CD4-positive, alpha-beta memory T cell (primary cell): ENCODE measurements at regions not wholly inside any gene's neighbourhood (a gene's known extent, or its start where the extent isn't known, plus 50 kb on each side); places are given as distances from the start of the nearest gene placed in this dataset.
A peak's percentile ranks its signal among the peaks of the same experiment; 100 is the strongest.
"Not testable (repeated sequence)": the region's sequence is repeated elsewhere in the genome, so short reads cannot be mapped to it uniquely, and the experiment has no call there.

Source experiments
- CTCF ChIA-PET: fragments of 350-600 bp; sonication (Branson Sonifier 250); formaldehyde crosslinking; loops from one replicate; lab custom pipeline; 2021; ENCODE audit warnings: inconsistent platforms; ENCODE audit not compliant: partially characterized antibody; lab: Charles Lee
- POLR2A ChIA-PET: fragments of 350-600 bp; sonication (Branson Sonifier 250); formaldehyde crosslinking; loops from one replicate; lab custom pipeline; 2021; ENCODE audit not compliant: partially characterized antibody; lab: Charles Lee
- DNase-seq, 5 donors: peaks; one replicate each; pipeline versions ENCODE4 v3.0.0 to v3.0.0-alpha.2; 2020 to 2022; ENCODE audit warnings: mixed read lengths in 1 of 5
- H3K27ac ChIP-seq: one replicate; pipeline ENCODE4 v1.7.0; 2013; ENCODE audit warnings: low read depth, low read length
- H3K27me3 ChIP-seq: 2 replicates; pipeline ENCODE4 v1.7.0; 2013; ENCODE audit warnings: mild to moderate bottlenecking, low read length, moderate library complexity; ENCODE audit not compliant: insufficient read depth
- H3K36me3 ChIP-seq: 2 replicates; pipeline ENCODE4 v1.7.0; 2013; ENCODE audit warnings: mild to moderate bottlenecking, low read length, moderate library complexity; ENCODE audit not compliant: insufficient read depth
- H3K4me1 ChIP-seq: 2 replicates; pipeline ENCODE4 v1.7.0; 2013; ENCODE audit warnings: mild to moderate bottlenecking, low read length, moderate library complexity; ENCODE audit not compliant: insufficient read depth
- H3K4me3 ChIP-seq, 2 donors: one replicate each; pipeline ENCODE4 v1.7.0; 2013; ENCODE audit warnings: low read length in 2 of 2, mild to moderate bottlenecking in 1 of 2
- H3K9me3 ChIP-seq, 2 donors: one replicate each; pipeline ENCODE4 v1.7.0; 2013; ENCODE audit warnings: low read length in 2 of 2, control low read depth in 1 of 2; ENCODE audit not compliant: control insufficient read depth in 1 of 2
- H3K27ac Mint-ChIP-seq, 7 donors: one replicate each; pipeline ENCODE4 v1.8.0; 2020 to 2021; ENCODE audit warnings: mixed read lengths in 7 of 7, mild to moderate bottlenecking in 6 of 7, inconsistent platforms in 3 of 7, moderate library complexity in 3 of 7
- H3K27me3 Mint-ChIP-seq, 2 donors: one replicate each; pipeline ENCODE4 v1.8.0; 2020 to 2021; ENCODE audit warnings: mixed read lengths in 2 of 2
- H3K36me3 Mint-ChIP-seq, 2 donors: one replicate each; pipeline ENCODE4 v1.8.0; 2020 to 2021; ENCODE audit warnings: mixed read lengths in 2 of 2, inconsistent platforms in 1 of 2, mild to moderate bottlenecking in 1 of 2
- H3K4me1 Mint-ChIP-seq, 4 donors: one replicate each; pipeline ENCODE4 v1.8.0; 2020 to 2021; ENCODE audit warnings: mixed read lengths in 4 of 4, mild to moderate bottlenecking in 1 of 4
- H3K4me3 Mint-ChIP-seq, 8 donors: one replicate each; pipeline ENCODE4 v1.8.0; 2020 to 2021; ENCODE audit warnings: mixed read lengths in 8 of 8, mild to moderate bottlenecking in 7 of 8, moderate library complexity in 6 of 8, inconsistent platforms in 3 of 8
- H3K9me3 Mint-ChIP-seq, 8 donors: one replicate each; pipeline ENCODE4 v1.8.0; 2020 to 2021; ENCODE audit warnings: mixed read lengths in 8 of 8, mild to moderate bottlenecking in 5 of 8, inconsistent platforms in 3 of 8, moderate library complexity in 1 of 8
- intact Hi-C: fragments of 100-400 bp; cut with micrococcal nuclease; formaldehyde crosslinking; loops from one replicate; pipeline ENCODE4 v1.15.1; 2023

DNA sequence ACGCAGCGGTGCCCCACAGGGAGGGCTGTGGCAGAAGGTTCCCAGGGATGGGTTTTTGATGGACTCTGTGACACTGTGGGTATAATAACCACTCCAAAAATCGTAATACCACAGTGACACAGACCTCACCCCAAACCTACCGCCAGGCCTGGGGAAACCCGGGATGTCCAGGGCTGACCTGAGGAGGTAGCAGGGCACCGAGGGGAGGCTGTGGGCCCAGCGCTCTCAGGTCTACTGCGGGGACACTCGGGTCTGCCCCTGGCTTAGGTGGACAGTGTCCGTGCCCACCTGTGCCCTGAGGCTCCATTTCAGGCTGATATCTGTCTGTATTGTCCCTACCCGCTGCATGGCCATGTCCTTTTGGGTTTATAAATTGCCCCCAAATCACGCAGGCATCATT lies 387.9 kb downstream of the TMEM121 start:
- peaks cover 0 to 19% (median 10%) of the 10 kb centered on the region in 8 donors for H3K9me3 Mint-ChIP-seq
- H3K4me3 Mint-ChIP-seq, H3K9me3 ChIP-seq, H3K36me3 Mint-ChIP-seq, H3K36me3 ChIP-seq, H3K4me3 ChIP-seq, H3K27ac Mint-ChIP-seq, H3K27me3 ChIP-seq, H3K27ac ChIP-seq, H3K4me1 Mint-ChIP-seq, POLR2A ChIA-PET, DNase-seq, CTCF ChIA-PET, H3K4me1 ChIP-seq, intact Hi-C loops, H3K27me3 Mint-ChIP-seq: not testable (repeated sequence)

DNA sequence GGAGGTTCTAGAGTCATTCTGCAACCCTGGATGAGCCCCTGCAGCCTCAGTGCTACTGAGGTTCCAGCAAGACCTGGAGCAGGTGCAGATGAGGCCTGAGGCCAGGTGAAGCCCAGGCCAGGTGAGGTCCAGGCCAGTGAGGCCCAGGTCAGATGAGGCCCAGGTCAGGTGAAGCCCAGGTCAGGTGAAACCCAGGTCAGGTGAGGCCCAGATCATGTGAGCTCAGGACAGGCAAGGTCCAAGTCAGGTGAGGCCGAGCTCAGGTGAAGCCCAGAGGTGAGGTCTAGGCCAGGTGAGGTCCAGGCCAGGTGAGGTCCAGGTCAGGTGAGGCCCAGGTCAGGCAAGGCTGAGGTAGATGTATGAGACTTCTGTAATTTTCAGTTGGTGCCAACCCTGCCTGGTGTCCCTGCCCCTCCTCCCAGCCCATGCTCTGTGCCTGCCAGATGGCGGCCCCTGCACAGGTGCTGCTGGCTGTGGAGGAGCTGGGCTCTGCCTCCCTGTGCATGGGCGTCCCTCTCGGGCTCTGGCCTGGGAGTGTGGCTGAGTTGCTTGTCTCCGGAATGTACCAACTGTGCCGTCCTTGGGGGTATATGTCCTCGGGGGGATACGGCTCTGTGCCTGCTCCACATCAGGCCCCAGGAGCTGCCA lies 388.5 kb downstream of the TMEM121 start:
- H3K4me1 ChIP-seq, result no peaks in the 10 kb centered on the region
- no peak overlapping the region for H3K4me3 Mint-ChIP-seq
- DNase-seq, result no peak
- no peaks in the 10 kb centered on the region for H3K9me3 ChIP-seq
- H3K27ac ChIP-seq, result no peak overlapping the region
- H3K36me3 Mint-ChIP-seq, result no peaks in the 10 kb centered on the region
- H3K27me3 ChIP-seq, result no peaks in the 10 kb centered on the region
- H3K27ac Mint-ChIP-seq, result no peak overlapping the region
- ChIA-PET POLR2A (no interaction called here), CTCF (no interaction called here)
- H3K27me3 Mint-ChIP-seq, result peaks cover 0 to 2% of the 10 kb centered on the region in 2 donors
- no peak overlapping the region for H3K4me3 ChIP-seq
- no peaks in the 10 kb centered on the region for H3K4me1 Mint-ChIP-seq
- peaks cover 0 to 19% (median 10%) of the 10 kb centered on the region in 8 donors for H3K9me3 Mint-ChIP-seq
- intact Hi-C loops, result no loop called here
- H3K36me3 ChIP-seq, result no peaks in the 10 kb centered on the region

DNA sequence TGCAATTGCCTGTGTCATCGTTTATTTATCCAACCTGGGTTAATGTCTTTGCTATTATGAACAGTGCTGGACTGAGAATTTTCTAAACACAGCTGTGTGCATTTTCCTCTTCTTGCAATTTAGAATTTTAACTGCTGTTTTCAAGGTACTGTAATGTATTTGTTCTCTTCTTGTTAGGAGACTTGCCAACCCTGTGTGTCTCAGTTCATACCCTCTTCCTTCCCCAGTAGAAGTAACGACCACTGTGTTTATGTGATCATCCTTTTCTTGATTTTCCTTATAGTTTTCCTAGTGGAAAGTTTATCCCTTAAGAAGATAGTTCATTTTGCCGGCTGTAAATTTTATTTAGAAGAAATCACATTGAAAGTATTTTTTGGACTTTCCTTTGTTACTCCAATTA lies 389.2 kb downstream of the TMEM121 start:
- POLR2A ChIA-PET, CTCF ChIA-PET, H3K4me3 Mint-ChIP-seq, H3K4me1 Mint-ChIP-seq, intact Hi-C loops, H3K4me3 ChIP-seq, DNase-seq, H3K27me3 ChIP-seq, H3K36me3 Mint-ChIP-seq, H3K9me3 ChIP-seq, H3K27ac ChIP-seq, H3K4me1 ChIP-seq, H3K27me3 Mint-ChIP-seq, H3K36me3 ChIP-seq, H3K27ac Mint-ChIP-seq: not testable (repeated sequence)
- H3K9me3 Mint-ChIP-seq, result peaks cover 0 to 19% (median 10%) of the 10 kb centered on the region in 8 donors

DNA sequence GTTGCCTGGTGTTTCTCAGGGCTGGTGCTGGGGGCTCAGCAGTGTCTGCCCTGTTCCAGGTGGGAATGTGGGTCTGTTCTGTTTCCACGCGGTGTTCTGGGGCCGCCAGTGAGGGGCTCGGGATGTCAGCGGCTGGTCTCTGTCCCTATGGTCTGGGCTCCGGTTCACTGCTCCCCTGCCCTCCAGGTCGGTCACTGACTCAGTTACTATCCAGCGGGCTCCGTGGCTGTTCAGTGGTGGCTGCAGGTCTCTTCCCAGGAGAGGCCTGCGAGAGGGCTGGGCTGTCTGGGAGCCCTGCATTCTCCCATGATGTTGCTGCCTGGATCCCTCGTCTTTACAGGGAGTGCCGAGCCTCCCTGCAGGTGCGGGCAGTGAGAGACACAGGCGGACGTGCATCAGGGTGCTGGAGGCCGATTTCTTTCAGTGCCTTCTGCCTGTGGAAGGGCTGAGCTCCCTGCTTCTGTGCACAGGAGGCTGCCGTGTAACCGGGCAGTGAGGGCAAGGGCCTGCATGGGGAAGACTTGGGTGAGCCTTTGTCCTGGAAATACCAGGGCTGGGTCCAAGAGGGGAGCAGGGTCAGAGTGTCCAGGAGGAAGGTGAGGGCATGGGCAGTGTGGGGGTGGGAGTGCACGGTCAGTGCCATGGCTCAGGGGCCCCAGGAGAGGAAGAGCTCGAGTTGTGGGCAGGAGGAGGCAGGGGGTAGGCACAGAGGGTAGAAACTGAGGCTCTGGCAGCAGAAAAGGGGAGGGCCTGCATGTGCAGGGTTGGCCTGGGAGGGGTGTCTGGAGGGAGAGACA lies 391.0 kb downstream of the TMEM121 start:
- DNase-seq, H3K27ac Mint-ChIP-seq, H3K27ac ChIP-seq, H3K9me3 ChIP-seq, H3K36me3 ChIP-seq, CTCF ChIA-PET, H3K27me3 ChIP-seq, POLR2A ChIA-PET, H3K27me3 Mint-ChIP-seq, intact Hi-C loops, H3K36me3 Mint-ChIP-seq, H3K4me3 ChIP-seq, H3K4me3 Mint-ChIP-seq, H3K4me1 ChIP-seq, H3K4me1 Mint-ChIP-seq: not testable (repeated sequence)
- H3K9me3 Mint-ChIP-seq, result peaks cover 0 to 23% (median 10%) of the 10 kb centered on the region in 8 donors

DNA sequence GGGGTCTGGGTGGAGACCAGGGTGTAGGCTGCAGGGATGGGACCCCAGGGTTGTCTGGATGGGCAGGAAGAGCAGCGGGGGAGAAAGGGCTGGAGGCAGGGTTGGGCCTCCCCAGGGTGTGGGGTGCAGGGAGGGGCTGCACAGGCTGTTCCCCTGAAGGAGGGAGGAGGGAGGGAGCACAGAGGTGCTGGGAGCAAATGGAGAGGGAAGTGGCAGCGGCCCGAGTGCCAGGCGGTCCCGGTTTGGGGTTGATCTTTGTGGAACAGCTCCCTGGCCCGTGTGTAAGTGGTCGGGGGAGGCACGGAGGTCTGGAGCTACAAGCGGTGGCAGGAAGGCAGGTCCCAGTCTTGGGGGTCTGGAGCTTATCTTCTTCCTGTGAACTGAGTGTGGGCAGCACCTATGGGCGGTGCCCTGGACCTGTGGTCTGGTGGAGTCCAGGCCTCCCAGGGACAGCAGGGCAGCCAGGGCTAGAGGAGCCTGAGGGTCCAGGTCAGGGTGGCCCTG lies 391.6 kb downstream of the TMEM121 start:
- no peaks in the 10 kb centered on the region for H3K4me1 Mint-ChIP-seq
- intact Hi-C loops, result no loop called here
- Histone ChIP-seq H3K4me3 (no peak overlapping the region), H3K4me1 (no peaks in the 10 kb centered on the region), H3K27ac (no peak overlapping the region), H3K27me3 (no peaks in the 10 kb centered on the region), H3K9me3 (no peaks in the 10 kb centered on the region), H3K36me3 (no peaks in the 10 kb centered on the region)
- no peak overlapping the region for H3K4me3 Mint-ChIP-seq
- POLR2A ChIA-PET, result no interaction called here
- CTCF ChIA-PET, result no interaction called here
- no peaks in the 10 kb centered on the region for H3K36me3 Mint-ChIP-seq
- DNase-seq, result peak in 1 of 5 donors; percentile 14
- H3K9me3 Mint-ChIP-seq, result peaks cover 0 to 26% (median 12%) of the 10 kb centered on the region in 8 donors
- peaks cover 2 to 4% of the 10 kb centered on the region in 2 donors for H3K27me3 Mint-ChIP-seq
- no peak overlapping the region for H3K27ac Mint-ChIP-seq

DNA sequence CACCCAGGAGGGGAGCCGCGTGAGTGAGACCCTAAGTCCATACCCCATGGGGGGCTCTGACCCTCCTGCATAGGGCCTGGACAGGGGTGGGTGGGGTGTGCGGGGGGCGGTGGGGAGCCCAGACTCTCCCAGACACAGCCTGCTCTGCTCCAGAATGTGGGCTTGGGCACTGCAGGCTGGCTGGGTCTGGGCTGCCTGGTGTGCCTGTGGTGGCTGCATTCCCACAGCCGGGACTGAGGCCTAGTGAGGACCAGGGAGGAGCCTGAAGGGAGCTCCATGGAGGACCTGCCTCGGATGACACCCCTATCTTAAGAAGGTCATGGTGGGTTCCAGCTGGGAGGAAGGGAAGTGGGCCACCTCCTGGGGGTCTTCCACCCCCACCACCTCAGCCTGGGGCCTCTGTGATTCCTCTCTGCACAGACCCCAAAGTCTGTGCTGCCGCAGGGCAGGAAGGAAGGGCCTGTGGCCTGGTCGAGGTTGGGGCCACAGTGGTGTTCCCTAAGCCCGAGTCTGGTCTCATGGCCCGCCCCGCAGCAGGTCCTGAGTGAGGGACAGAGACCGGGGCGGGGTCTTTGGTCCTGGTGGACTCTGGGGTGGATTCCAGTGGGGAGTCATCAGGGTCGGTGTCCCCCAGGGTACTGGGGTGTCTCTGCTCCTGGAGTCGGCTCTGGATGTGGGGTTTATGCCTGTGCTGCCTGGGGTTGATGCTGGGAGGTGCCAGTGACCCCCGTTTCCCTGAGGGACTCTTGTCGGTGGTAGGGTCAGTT lies 392.3 kb downstream of the TMEM121 start:
- peaks cover 0 to 29% (median 12%) of the 10 kb centered on the region in 8 donors for H3K9me3 Mint-ChIP-seq
- CTCF ChIA-PET, result no interaction called here
- no peaks in the 10 kb centered on the region for H3K4me1 Mint-ChIP-seq
- POLR2A ChIA-PET, result no interaction called here
- H3K4me3 Mint-ChIP-seq, result no peak overlapping the region
- H3K27ac ChIP-seq, result no peak overlapping the region
- H3K27ac Mint-ChIP-seq, result no peak overlapping the region
- H3K36me3 ChIP-seq, result no peaks in the 10 kb centered on the region
- no peaks in the 10 kb centered on the region for H3K4me1 ChIP-seq
- H3K36me3 Mint-ChIP-seq, result no peaks in the 10 kb centered on the region
- peaks cover 2 to 4% of the 10 kb centered on the region in 2 donors for H3K27me3 Mint-ChIP-seq
- no peaks in the 10 kb centered on the region for H3K27me3 ChIP-seq
- H3K9me3 ChIP-seq, result no peaks in the 10 kb centered on the region
- intact Hi-C loops, result no loop called here
- peak in 1 of 5 donors; percentile 38 for DNase-seq
- no peak overlapping the region for H3K4me3 ChIP-seq

DNA sequence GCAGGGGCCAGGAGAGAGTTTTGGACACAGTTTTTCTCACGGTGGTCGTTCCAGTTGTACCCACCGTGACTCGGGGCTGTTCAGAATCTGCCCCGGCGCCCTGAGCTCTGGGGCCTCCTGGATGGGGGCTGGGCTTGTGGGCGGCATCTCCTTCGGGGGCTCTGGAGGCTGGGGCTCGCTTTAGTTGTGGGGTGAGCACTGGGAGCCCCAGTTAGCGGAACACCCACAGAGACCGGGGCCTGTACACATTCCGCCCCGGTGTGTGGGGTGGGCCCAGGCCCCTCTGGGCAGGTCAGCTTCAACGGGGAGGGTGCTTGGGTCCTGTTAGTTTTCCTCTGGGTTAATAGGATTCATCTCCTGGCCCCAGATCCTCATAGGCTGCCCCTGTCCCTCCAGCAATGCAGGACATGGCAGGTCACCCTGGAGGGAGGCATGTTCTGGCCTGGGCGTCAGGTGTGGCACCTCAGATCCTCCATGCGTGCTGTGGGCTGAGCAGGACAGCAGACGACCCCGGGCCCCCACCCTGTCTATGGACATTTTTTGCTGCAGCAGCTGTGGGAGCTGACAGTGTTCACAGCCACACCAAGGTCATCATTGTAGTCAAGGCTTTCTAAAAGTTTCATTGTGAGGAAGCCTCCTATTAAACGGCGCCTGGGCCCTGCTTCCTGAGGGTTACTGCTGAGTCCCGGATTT lies 393.2 kb downstream of the TMEM121 start:
- no peaks in the 10 kb centered on the region for H3K27me3 ChIP-seq
- peaks cover 2 to 4% of the 10 kb centered on the region in 2 donors for H3K27me3 Mint-ChIP-seq
- H3K4me3 Mint-ChIP-seq, result no peak overlapping the region
- no peaks in the 10 kb centered on the region for H3K4me1 Mint-ChIP-seq
- peaks cover 0 to 32% (median 13%) of the 10 kb centered on the region in 8 donors for H3K9me3 Mint-ChIP-seq
- H3K9me3 ChIP-seq, result no peaks in the 10 kb centered on the region
- POLR2A ChIA-PET, result no interaction called here
- no peak overlapping the region for H3K4me3 ChIP-seq
- no peak overlapping the region for H3K27ac ChIP-seq
- intact Hi-C loops, result no loop called here
- CTCF ChIA-PET, result no interaction called here
- H3K4me1 ChIP-seq, result no peaks in the 10 kb centered on the region
- H3K36me3 Mint-ChIP-seq, result no peaks in the 10 kb centered on the region
- H3K27ac Mint-ChIP-seq, result no peak overlapping the region
- no peak for DNase-seq
- H3K36me3 ChIP-seq, result no peaks in the 10 kb centered on the region
